ENCODE measurements at regions not wholly inside any gene's neighbourhood (a gene's known extent, or its start where the extent isn't known, plus 50 kb on each side); places are given as distances from the start of the nearest gene placed in this dataset.

DNA sequence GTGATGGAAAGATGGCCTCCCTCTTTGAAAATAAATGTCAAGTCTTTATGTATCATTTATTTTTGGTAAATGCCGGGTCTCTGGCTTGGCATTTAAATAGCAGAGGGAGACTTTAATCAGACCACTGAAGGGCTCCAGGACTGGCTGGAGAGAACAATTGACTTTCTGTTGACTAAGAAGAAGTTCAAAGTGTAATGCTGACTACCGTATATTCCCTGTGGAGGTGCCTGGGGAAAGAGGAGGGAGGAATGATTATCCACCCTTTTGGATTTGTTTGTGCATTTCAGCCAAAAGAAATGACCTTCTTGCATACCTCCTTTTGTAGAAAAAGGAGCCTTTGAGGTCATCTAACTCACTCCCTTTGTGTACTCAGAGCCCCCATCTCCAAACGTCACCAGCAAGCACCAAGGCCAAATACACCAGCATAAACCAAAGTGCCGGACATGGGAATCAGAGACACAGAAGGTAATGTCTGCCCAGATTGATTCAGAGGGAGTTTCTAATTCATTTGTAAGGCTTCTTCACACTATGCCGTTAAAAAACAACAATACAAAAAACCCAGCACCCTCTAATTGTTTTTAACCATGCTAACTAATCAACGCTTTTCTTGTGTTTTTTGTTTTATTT is 75.2 kb downstream of the PRLHR start:
- TF ChIP-seq, protein P1, sequence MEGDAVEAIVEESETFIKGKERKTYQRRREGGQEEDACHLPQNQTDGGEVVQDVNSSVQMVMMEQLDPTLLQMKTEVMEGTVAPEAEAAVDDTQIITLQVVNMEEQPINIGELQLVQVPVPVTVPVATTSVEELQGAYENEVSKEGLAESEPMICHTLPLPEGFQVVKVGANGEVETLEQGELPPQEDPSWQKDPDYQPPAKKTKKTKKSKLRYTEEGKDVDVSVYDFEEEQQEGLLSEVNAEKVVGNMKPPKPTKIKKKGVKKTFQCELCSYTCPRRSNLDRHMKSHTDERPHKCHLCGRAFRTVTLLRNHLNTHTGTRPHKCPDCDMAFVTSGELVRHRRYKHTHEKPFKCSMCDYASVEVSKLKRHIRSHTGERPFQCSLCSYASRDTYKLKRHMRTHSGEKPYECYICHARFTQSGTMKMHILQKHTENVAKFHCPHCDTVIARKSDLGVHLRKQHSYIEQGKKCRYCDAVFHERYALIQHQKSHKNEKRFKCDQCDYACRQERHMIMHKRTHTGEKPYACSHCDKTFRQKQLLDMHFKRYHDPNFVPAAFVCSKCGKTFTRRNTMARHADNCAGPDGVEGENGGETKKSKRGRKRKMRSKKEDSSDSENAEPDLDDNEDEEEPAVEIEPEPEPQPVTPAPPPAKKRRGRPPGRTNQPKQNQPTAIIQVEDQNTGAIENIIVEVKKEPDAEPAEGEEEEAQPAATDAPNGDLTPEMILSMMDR (IDR thresholded peaks at IDR 0.05): no peak
- TF ChIP-seq POLR2A (IDR thresholded peaks at IDR 0.05) (no peak), POLR2AphosphoS5 (IDR thresholded peaks at IDR 0.05) (no peak)

All from suprapubic skin (tissue), 4 donors.